ENCODE measurements at regions not wholly inside any gene's neighbourhood (a gene's known extent, or its start where the extent isn't known, plus 50 kb on each side); places are given as distances from the start of the nearest gene placed in this dataset.

DNA sequence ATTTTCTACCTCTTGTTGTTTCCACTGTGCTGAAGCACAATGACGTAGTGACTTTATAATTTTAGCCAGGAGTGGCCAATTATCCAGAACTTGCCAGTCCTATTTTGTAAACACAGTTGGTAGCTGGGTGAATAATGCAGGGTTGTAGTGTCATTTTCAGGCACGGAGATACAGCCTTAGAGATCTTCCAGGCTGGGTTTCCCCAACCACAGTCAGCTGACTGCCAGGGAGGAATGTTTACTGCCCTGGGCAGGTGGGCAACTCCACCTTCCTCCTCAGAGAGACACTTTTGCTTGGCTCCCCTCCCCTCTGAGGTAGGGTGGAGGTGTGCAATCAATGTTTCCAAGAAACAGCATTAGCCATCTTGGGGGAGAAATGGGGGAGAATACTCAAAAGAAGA lies 228.1 kb upstream of the NR4A3 start:
- TF ChIP-seq, protein P1, sequence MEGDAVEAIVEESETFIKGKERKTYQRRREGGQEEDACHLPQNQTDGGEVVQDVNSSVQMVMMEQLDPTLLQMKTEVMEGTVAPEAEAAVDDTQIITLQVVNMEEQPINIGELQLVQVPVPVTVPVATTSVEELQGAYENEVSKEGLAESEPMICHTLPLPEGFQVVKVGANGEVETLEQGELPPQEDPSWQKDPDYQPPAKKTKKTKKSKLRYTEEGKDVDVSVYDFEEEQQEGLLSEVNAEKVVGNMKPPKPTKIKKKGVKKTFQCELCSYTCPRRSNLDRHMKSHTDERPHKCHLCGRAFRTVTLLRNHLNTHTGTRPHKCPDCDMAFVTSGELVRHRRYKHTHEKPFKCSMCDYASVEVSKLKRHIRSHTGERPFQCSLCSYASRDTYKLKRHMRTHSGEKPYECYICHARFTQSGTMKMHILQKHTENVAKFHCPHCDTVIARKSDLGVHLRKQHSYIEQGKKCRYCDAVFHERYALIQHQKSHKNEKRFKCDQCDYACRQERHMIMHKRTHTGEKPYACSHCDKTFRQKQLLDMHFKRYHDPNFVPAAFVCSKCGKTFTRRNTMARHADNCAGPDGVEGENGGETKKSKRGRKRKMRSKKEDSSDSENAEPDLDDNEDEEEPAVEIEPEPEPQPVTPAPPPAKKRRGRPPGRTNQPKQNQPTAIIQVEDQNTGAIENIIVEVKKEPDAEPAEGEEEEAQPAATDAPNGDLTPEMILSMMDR (IDR thresholded peaks at IDR 0.05; ENCODE audit: low read depth, low read length, poor library complexity, severe bottlenecking), result no peak
- TF ChIP-seq EZH2phosphoT487 (IDR thresholded peaks at IDR 0.05; ENCODE audit: borderline replicate concordance, low read length), result no peak

Measured in DOHH2 (cell line).